BE2C (cell line): ENCODE measurements at regions not wholly inside any gene's neighbourhood (a gene's known extent, or its start where the extent isn't known, plus 50 kb on each side); places are given as distances from the start of the nearest gene placed in this dataset.

Experiments used
- DNase-seq: peaks from one replicate; pipeline ENCODE4 v3.0.0-alpha.2; 2020
- H3K27me3 ChIP-seq: fragments of 250-450 bp; sonication (Bioruptor Pico); 2 replicates; pipeline ENCODE4 v1.5.1; 2020; ENCODE audit warnings: mild to moderate bottlenecking
- H3K36me3 ChIP-seq: fragments of 250-450 bp; sonication (Bioruptor Pico); 2 replicates; pipeline ENCODE4 v1.5.1; 2020; ENCODE audit warnings: mild to moderate bottlenecking
- H3K4me1 ChIP-seq: fragments of 250-450 bp; sonication (Bioruptor Pico); 2 replicates; pipeline ENCODE4 v1.5.1; 2020
- H3K4me3 ChIP-seq: 2 replicates; pipeline ENCODE4 v1.5.1; 2011; ENCODE audit warnings: low read depth, low read length
- H3K9me3 ChIP-seq: fragments of 250-450 bp; sonication (Bioruptor Pico); 2 replicates; pipeline ENCODE4 v1.5.1; 2020
- CTCF ChIP-seq: IDR thresholded peaks from 2 replicates; pipeline ENCODE4 v1.5.1; 2012; ENCODE audit warnings: mild to moderate bottlenecking, low read depth, low read length

GRCh38 chr22:48222742-48223487, 1460.5 kb downstream of the TBC1D22A start:
- Histone ChIP-seq H3K27me3 (no peaks in the 10 kb centered on the region), H3K4me1 (no peaks in the 10 kb centered on the region), H3K9me3 (no peaks in the 10 kb centered on the region; the same call in 1 of the 2 replicates), H3K4me3 (no peak overlapping the region), H3K36me3 (no peaks in the 10 kb centered on the region)
- DNase-seq = no peak
- no peak for TF ChIP-seq CTCF

- Histone ChIP-seq H3K9me3 (no peaks in the 10 kb centered on the region), H3K4me3 (no peak overlapping the region), H3K4me1 (no peaks in the 10 kb centered on the region), H3K36me3 (no peaks in the 10 kb centered on the region), H3K27me3 (no peaks in the 10 kb centered on the region)
- TF ChIP-seq CTCF = no peak
- DNase-seq = no peak
Measured at GRCh38 chr22:48218889-48219420, 1456.5 kb downstream of the TBC1D22A start.

GRCh38 chr22:48217596-48217995, 1455.1 kb downstream of the TBC1D22A start:
- H3K9me3 ChIP-seq = no peaks in the 10 kb centered on the region
- H3K4me1 ChIP-seq = no peaks in the 10 kb centered on the region
- DNase-seq = no peak
- TF ChIP-seq CTCF = no peak
- no peaks in the 10 kb centered on the region for H3K36me3 ChIP-seq
- H3K27me3 ChIP-seq = no peaks in the 10 kb centered on the region
- H3K4me3 ChIP-seq = no peak overlapping the region

GRCh38 chr22:48212727-48213126, 1450.3 kb downstream of the TBC1D22A start:
- no peak for TF ChIP-seq CTCF
- no peak for DNase-seq
- Histone ChIP-seq H3K36me3 (no peaks in the 10 kb centered on the region), H3K9me3 (peaks cover 3% of the 10 kb centered on the region), H3K4me3 (no peak overlapping the region), H3K4me1 (no peaks in the 10 kb centered on the region), H3K27me3 (no peaks in the 10 kb centered on the region)

- H3K9me3 ChIP-seq = peaks cover 3% of the 10 kb centered on the region
- no peak for DNase-seq
- H3K4me1 ChIP-seq = no peaks in the 10 kb centered on the region
- no peak for TF ChIP-seq CTCF
- no peaks in the 10 kb centered on the region for H3K36me3 ChIP-seq
- H3K4me3 ChIP-seq = no peak overlapping the region
- no peaks in the 10 kb centered on the region for H3K27me3 ChIP-seq
Measured at GRCh38 chr22:48210812-48211211, 1448.4 kb downstream of the TBC1D22A start.

GRCh38 chr22:48210198-48210580, 1447.7 kb downstream of the TBC1D22A start:
- H3K36me3 ChIP-seq = no peaks in the 10 kb centered on the region
- H3K4me3 ChIP-seq = no peak overlapping the region
- H3K4me1 ChIP-seq = no peaks in the 10 kb centered on the region
- no peak for DNase-seq
- peaks cover 3% of the 10 kb centered on the region for H3K9me3 ChIP-seq
- no peaks in the 10 kb centered on the region for H3K27me3 ChIP-seq
- TF ChIP-seq CTCF = no peak
